ENCODE measurements at regions not wholly inside any gene's neighbourhood (a gene's known extent, or its start where the extent isn't known, plus 50 kb on each side); places are given as distances from the start of the nearest gene placed in this dataset.

DNA sequence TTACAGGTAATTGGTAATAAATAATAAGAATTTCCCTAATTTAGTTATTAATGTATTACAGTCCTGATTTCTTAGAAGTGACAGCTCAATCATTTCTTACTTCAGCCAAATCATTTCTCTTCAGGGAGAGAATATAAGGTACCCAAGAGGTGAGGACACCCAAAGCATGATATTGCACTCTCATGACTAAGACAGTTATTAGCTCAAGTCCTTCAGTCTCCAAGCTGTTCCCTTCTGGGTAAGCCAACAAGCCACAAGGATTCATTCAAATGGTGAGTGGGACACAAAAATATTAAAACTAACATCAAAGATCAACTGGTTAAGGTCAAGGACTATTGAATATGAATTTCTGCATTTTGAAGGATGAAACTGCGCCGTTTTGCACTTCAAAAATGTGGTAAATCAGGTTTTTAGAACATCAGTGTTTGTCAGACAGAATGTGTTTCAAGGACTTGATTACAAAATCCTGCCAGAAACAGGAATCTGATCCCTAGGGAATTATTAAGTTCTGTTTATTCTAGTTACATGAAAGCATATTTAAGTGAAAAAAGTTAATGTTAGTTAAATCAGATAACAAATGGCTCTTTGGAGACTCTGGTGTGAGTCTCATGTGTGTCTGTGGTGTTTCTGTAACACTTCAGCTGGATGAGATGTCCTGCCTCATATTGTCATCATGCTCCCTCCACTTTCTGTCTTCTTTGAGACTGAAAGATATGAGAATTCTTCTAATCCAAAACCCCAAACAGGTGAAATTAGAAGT lies 101.7 kb upstream of the COL8A1 start:
- Histone ChIP-seq H3K27ac (ENCODE audit: low read depth, low read length) (no peak overlapping the region), H3K9me3 (ENCODE audit: control insufficient read depth, insufficient read depth, low read length) (no peaks in the 10 kb centered on the region), H3K4me3 (ENCODE audit: low read depth, low read length) (no peak overlapping the region), H3K27me3 (ENCODE audit: control insufficient read depth, insufficient read depth, low read length) (no peaks in the 10 kb centered on the region)
- ChIA-PET POLR2A (no interaction called here), CTCF (interaction anchor here (1.1 kb wide), 1 partner anchor 513 kb away, joined by 3 read pairs; no protein-coding TSS in a partner anchor)
- TF ChIP-seq, protein P1, sequence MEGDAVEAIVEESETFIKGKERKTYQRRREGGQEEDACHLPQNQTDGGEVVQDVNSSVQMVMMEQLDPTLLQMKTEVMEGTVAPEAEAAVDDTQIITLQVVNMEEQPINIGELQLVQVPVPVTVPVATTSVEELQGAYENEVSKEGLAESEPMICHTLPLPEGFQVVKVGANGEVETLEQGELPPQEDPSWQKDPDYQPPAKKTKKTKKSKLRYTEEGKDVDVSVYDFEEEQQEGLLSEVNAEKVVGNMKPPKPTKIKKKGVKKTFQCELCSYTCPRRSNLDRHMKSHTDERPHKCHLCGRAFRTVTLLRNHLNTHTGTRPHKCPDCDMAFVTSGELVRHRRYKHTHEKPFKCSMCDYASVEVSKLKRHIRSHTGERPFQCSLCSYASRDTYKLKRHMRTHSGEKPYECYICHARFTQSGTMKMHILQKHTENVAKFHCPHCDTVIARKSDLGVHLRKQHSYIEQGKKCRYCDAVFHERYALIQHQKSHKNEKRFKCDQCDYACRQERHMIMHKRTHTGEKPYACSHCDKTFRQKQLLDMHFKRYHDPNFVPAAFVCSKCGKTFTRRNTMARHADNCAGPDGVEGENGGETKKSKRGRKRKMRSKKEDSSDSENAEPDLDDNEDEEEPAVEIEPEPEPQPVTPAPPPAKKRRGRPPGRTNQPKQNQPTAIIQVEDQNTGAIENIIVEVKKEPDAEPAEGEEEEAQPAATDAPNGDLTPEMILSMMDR (IDR thresholded peaks at IDR 0.05; ENCODE audit: low read depth, low read length): no peak
- DNase-seq (ENCODE audit: low read depth, low spot score): no peak

DNA sequence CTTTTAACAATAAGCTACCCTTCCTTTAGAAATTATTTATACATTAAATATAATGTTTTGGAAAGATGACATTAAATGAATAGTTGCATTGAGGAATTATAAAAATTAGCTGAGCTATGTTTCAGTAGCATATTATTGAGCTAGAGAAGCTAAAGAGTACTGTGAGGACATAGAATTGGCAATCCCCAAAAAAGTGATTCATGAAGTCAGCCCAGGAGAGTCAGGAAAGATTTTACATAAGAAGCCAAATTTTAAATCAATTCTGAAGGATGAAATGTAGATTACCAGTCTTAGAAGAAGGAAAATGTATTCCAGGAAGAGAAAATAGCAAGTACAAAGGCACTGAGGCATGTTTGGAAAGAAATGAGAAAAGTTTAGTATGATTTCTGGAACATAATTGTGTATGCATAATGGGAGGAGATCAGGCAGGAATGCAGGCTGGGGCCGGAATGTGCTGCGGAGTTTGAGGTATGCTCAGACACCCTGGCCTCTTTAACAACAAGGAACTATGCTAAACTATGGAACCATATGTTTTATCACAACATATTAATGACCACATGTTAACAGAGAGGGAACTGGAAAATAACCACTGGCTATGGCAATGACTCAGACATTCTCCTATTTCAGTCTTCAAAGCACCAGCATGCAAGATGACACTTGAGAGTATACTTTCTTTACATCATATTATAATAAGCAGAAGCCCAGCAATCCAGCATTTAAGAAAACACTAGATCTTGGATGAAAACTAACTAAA lies 103.3 kb upstream of the COL8A1 start:
- CTCF ChIA-PET: interaction anchor here (1.1 to 1.4 kb wide), 3 partner anchors 22 to 512 kb away, joined by 3 to 6 read pairs (median 3); no protein-coding TSS in a partner anchor
- no peaks in the 10 kb centered on the region for H3K27me3 ChIP-seq (ENCODE audit: control insufficient read depth, insufficient read depth, low read length)
- H3K27ac ChIP-seq (ENCODE audit: low read depth, low read length): peak overlapping the region; percentile 52
- TF ChIP-seq, protein P1 (IDR thresholded peaks at IDR 0.05; ENCODE audit: low read depth, low read length): no peak
- DNase-seq (ENCODE audit: low read depth, low spot score): peak; percentile 85
- no peaks in the 10 kb centered on the region for H3K9me3 ChIP-seq (ENCODE audit: control insufficient read depth, insufficient read depth, low read length)
- H3K4me3 ChIP-seq (ENCODE audit: low read depth, low read length): no peak overlapping the region
- POLR2A ChIA-PET: interaction anchor here (0.6 kb wide), 1 partner anchor 165 kb away, joined by 3 read pairs; no protein-coding TSS in a partner anchor

DNA sequence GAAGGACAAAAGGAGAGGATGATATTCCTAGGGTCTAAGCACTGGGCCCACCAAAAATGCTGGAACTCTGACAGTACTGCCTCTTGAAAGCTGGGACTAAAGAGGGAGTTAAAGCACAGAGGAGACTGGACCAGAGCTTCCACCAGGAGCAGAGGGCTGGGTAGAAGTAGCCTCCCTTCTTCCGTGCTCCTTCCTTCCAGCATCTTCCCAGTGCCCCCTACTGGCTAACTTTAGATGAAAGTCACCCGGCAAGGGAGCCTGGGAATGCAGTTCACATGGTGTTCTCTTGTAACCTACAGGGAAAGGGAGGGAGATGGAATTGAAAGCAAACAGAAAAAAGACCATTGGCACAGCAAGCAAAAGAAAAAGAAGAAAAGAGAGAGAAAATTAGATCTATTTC lies 106.1 kb upstream of the COL8A1 start:
- TF ChIP-seq, protein P1 (IDR thresholded peaks at IDR 0.05; ENCODE audit: low read depth, low read length): peak; percentile 78
- Histone ChIP-seq H3K27ac (ENCODE audit: low read depth, low read length) (no peak overlapping the region), H3K4me3 (ENCODE audit: low read depth, low read length) (no peak overlapping the region), H3K9me3 (ENCODE audit: control insufficient read depth, insufficient read depth, low read length) (no peaks in the 10 kb centered on the region), H3K27me3 (ENCODE audit: control insufficient read depth, insufficient read depth, low read length) (no peaks in the 10 kb centered on the region)
- CTCF ChIA-PET: interaction anchor here (0.6 to 1.6 kb wide), 18 partner anchors 10 to 509 kb away, joined by 3 to 5 read pairs (median 3); no protein-coding TSS in a partner anchor
- peak; percentile 36 for DNase-seq (ENCODE audit: low read depth, low spot score)
- POLR2A ChIA-PET: no interaction called here

DNA sequence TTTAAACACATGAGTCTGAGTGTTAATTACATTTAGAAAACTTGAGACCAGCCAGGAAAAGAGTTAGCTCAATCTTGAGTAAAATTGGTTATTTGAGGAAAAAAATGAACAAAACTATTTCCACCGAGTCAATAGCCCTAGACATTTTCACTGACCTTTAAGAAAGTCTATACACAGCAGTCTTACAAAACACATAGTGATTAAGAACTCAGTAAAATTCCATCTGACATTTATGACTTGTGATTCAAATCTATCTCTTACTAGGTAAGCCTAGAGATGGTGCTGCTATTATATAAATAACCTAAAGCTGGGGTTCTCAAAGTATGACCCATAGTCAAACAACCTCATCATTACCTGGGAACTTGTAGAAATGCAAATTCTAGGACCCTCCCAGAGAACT lies 109.1 kb upstream of the COL8A1 start:
- H3K9me3 ChIP-seq (ENCODE audit: control insufficient read depth, insufficient read depth, low read length): no peaks in the 10 kb centered on the region
- CTCF ChIA-PET: interaction anchor here (0.6 to 1.5 kb wide), 3 partner anchors 30 to 505 kb away, joined by 3 to 4 read pairs (median 3); no protein-coding TSS in a partner anchor
- DNase-seq (ENCODE audit: low read depth, low spot score): no peak

More for the DNA sequence above, 109.1 kb upstream of the COL8A1 start:
- H3K27me3 ChIP-seq (ENCODE audit: control insufficient read depth, insufficient read depth, low read length): no peaks in the 10 kb centered on the region
- no peak overlapping the region for H3K27ac ChIP-seq (ENCODE audit: low read depth, low read length)
- POLR2A ChIA-PET: no interaction called here
- H3K4me3 ChIP-seq (ENCODE audit: low read depth, low read length): no peak overlapping the region
- TF ChIP-seq, protein P1 (IDR thresholded peaks at IDR 0.05; ENCODE audit: low read depth, low read length): no peak

All from AG04450 (cell line).